Activated CD8-positive, alpha-beta memory T cell treated with anti-CD3 and anti-CD28 coated beads, Interleukin-2, amount 10 ng/mL, durations not matched to agents 7 days and 5 days (primary cell): ENCODE measurements at regions not wholly inside any gene's neighbourhood (a gene's known extent, or its start where the extent isn't known, plus 50 kb on each side); places are given as distances from the start of the nearest gene placed in this dataset.

Experiments used
- ATAC-seq: fragments of 150-1000 bp; cut with Tn5 transposase; one replicate; pipeline ENCODE4 v1.10.0; 2021; ENCODE audit warnings: moderate library complexity
- CTCF ChIA-PET: fragments of 350-600 bp; sonication (Branson Sonifier 250); formaldehyde crosslinking; loops from one replicate; lab custom pipeline; 2021; ENCODE audit warnings: antibody characterized with exemption; lab: Charles Lee
- DNase-seq: peaks from one replicate; pipeline ENCODE4 v3.0.0-alpha.2; 2020
- H3K27ac Mint-ChIP-seq: one replicate; pipeline ENCODE4 v1.8.0; 2021; ENCODE audit warnings: mild to moderate bottlenecking, mixed read lengths
- H3K27me3 Mint-ChIP-seq: one replicate; pipeline ENCODE4 v1.8.0; 2021; ENCODE audit warnings: mixed read lengths
- H3K36me3 Mint-ChIP-seq: one replicate; pipeline ENCODE4 v1.8.0; 2021; ENCODE audit warnings: mild to moderate bottlenecking, mixed read lengths
- H3K4me1 Mint-ChIP-seq: one replicate; pipeline ENCODE4 v1.8.0; 2021; ENCODE audit warnings: mixed read lengths
- H3K4me3 Mint-ChIP-seq: one replicate; pipeline ENCODE4 v1.8.0; 2021; ENCODE audit warnings: mild to moderate bottlenecking, moderate library complexity, mixed read lengths
- H3K9me3 Mint-ChIP-seq: one replicate; pipeline ENCODE4 v1.8.0; 2022; ENCODE audit warnings: low read depth, mixed read lengths

- CTCF ChIA-PET = no interaction called here
- Mint-ChIP-seq H3K9me3 (no peaks in the 10 kb centered on the region), H3K4me1 (no peaks in the 10 kb centered on the region), H3K36me3 (no peaks in the 10 kb centered on the region), H3K4me3 (no peak overlapping the region), H3K27ac (no peak overlapping the region), H3K27me3 (peaks cover 18% of the 10 kb centered on the region)
- ATAC-seq (no peak), DNase-seq (no peak)
Measured at GRCh38 chr7:25792586-25792985, 359.4 kb upstream of the NFE2L3 start.

- no peaks in the 10 kb centered on the region for H3K9me3 Mint-ChIP-seq
- H3K27me3 Mint-ChIP-seq = peaks cover 16% of the 10 kb centered on the region
- no peak for ATAC-seq
- no peak for DNase-seq
- H3K36me3 Mint-ChIP-seq = no peaks in the 10 kb centered on the region
- CTCF ChIA-PET = no interaction called here
- no peak overlapping the region for H3K27ac Mint-ChIP-seq
- no peaks in the 10 kb centered on the region for H3K4me1 Mint-ChIP-seq
- H3K4me3 Mint-ChIP-seq = no peak overlapping the region
Measured at GRCh38 chr7:25795824-25796235, 356.2 kb upstream of the NFE2L3 start.

- no peak overlapping the region for H3K4me3 Mint-ChIP-seq
- ATAC-seq = no peak
- CTCF ChIA-PET = no interaction called here
- no peak for DNase-seq
- H3K27ac Mint-ChIP-seq = no peak overlapping the region
- H3K9me3 Mint-ChIP-seq = no peaks in the 10 kb centered on the region
- H3K4me1 Mint-ChIP-seq = no peaks in the 10 kb centered on the region
- peaks cover 20% of the 10 kb centered on the region for H3K27me3 Mint-ChIP-seq
- H3K36me3 Mint-ChIP-seq = no peaks in the 10 kb centered on the region
Measured at GRCh38 chr7:25798344-25798743, 353.7 kb upstream of the NFE2L3 start.

GRCh38 chr7:25801214-25801613, 350.8 kb upstream of the NFE2L3 start:
- Mint-ChIP-seq H3K4me1 (no peaks in the 10 kb centered on the region), H3K9me3 (no peaks in the 10 kb centered on the region), H3K36me3 (no peaks in the 10 kb centered on the region), H3K4me3 (no peak overlapping the region), H3K27me3 (peaks cover 23% of the 10 kb centered on the region), H3K27ac (no peak overlapping the region)
- ATAC-seq (no peak), DNase-seq (no peak)
- CTCF ChIA-PET = interaction anchor here (0.8 kb wide), 1 partner anchor 55 kb away, joined by 3 read pairs; no protein-coding TSS in a partner anchor

GRCh38 chr7:25802057-25802456, 349.9 kb upstream of the NFE2L3 start:
- peaks cover 27% of the 10 kb centered on the region for H3K27me3 Mint-ChIP-seq
- no peak overlapping the region for H3K27ac Mint-ChIP-seq
- no peaks in the 10 kb centered on the region for H3K4me1 Mint-ChIP-seq
- DNase-seq (no peak), ATAC-seq (no peak)
- H3K36me3 Mint-ChIP-seq = no peaks in the 10 kb centered on the region
- no peaks in the 10 kb centered on the region for H3K9me3 Mint-ChIP-seq
- CTCF ChIA-PET = interaction anchor here (0.8 kb wide), 1 partner anchor 55 kb away, joined by 3 read pairs; no protein-coding TSS in a partner anchor
- no peak overlapping the region for H3K4me3 Mint-ChIP-seq

- CTCF ChIA-PET = no interaction called here
- ATAC-seq (no peak), DNase-seq (no peak)
- peaks cover 27% of the 10 kb centered on the region for H3K27me3 Mint-ChIP-seq
- H3K4me1 Mint-ChIP-seq = no peaks in the 10 kb centered on the region
- no peaks in the 10 kb centered on the region for H3K36me3 Mint-ChIP-seq
- no peak overlapping the region for H3K4me3 Mint-ChIP-seq
- H3K9me3 Mint-ChIP-seq = no peaks in the 10 kb centered on the region
- H3K27ac Mint-ChIP-seq = no peak overlapping the region
Measured at GRCh38 chr7:25802473-25802872, 349.5 kb upstream of the NFE2L3 start.

GRCh38 chr7:25803117-25803887, 348.7 kb upstream of the NFE2L3 start:
- no peak for ATAC-seq
- peaks cover 32% of the 10 kb centered on the region for H3K27me3 Mint-ChIP-seq
- no peak for DNase-seq
- no peak overlapping the region for H3K4me3 Mint-ChIP-seq
- H3K27ac Mint-ChIP-seq = no peak overlapping the region
- H3K4me1 Mint-ChIP-seq = no peaks in the 10 kb centered on the region
- CTCF ChIA-PET = no interaction called here
- H3K36me3 Mint-ChIP-seq = no peaks in the 10 kb centered on the region
- H3K9me3 Mint-ChIP-seq = no peaks in the 10 kb centered on the region

- Mint-ChIP-seq H3K27ac (no peak overlapping the region), H3K4me3 (no peak overlapping the region), H3K27me3 (peaks cover 32% of the 10 kb centered on the region), H3K36me3 (no peaks in the 10 kb centered on the region), H3K4me1 (no peaks in the 10 kb centered on the region), H3K9me3 (no peaks in the 10 kb centered on the region)
- no peak for DNase-seq
- CTCF ChIA-PET = no interaction called here
- no peak for ATAC-seq
Measured at GRCh38 chr7:25804154-25804553, 347.8 kb upstream of the NFE2L3 start.

- H3K27me3 Mint-ChIP-seq = peaks cover 38% of the 10 kb centered on the region
- ATAC-seq (no peak), DNase-seq (no peak)
- H3K36me3 Mint-ChIP-seq = no peaks in the 10 kb centered on the region
- no peak overlapping the region for H3K4me3 Mint-ChIP-seq
- CTCF ChIA-PET = no interaction called here
- no peaks in the 10 kb centered on the region for H3K4me1 Mint-ChIP-seq
- H3K27ac Mint-ChIP-seq = no peak overlapping the region
- H3K9me3 Mint-ChIP-seq = no peaks in the 10 kb centered on the region
Measured at GRCh38 chr7:25805027-25805687, 346.8 kb upstream of the NFE2L3 start.

GRCh38 chr7:25807086-25807611, 344.8 kb upstream of the NFE2L3 start:
- Mint-ChIP-seq H3K9me3 (no peaks in the 10 kb centered on the region), H3K4me1 (no peaks in the 10 kb centered on the region), H3K27me3 (peaks cover 36% of the 10 kb centered on the region), H3K36me3 (no peaks in the 10 kb centered on the region), H3K27ac (no peak overlapping the region), H3K4me3 (no peak overlapping the region)
- CTCF ChIA-PET = no interaction called here
- ATAC-seq (no peak), DNase-seq (no peak)

- CTCF ChIA-PET = no interaction called here
- Mint-ChIP-seq H3K4me3 (no peak overlapping the region), H3K36me3 (no peaks in the 10 kb centered on the region), H3K27ac (no peak overlapping the region), H3K27me3 (peaks cover 21% of the 10 kb centered on the region), H3K9me3 (no peaks in the 10 kb centered on the region), H3K4me1 (no peaks in the 10 kb centered on the region)
- DNase-seq (no peak), ATAC-seq (no peak)
Measured at GRCh38 chr7:25809441-25809840, 342.6 kb upstream of the NFE2L3 start.

GRCh38 chr7:25812086-25812850, 339.7 kb upstream of the NFE2L3 start:
- CTCF ChIA-PET = no interaction called here
- Mint-ChIP-seq H3K27me3 (peaks cover 15% of the 10 kb centered on the region), H3K4me1 (no peaks in the 10 kb centered on the region), H3K27ac (no peak overlapping the region), H3K36me3 (no peaks in the 10 kb centered on the region), H3K9me3 (no peaks in the 10 kb centered on the region), H3K4me3 (no peak overlapping the region)
- no peak for ATAC-seq
- DNase-seq = no peak

GRCh38 chr7:25813381-25813780, 338.6 kb upstream of the NFE2L3 start:
- CTCF ChIA-PET = no interaction called here
- no peak overlapping the region for H3K4me3 Mint-ChIP-seq
- peaks cover 17% of the 10 kb centered on the region for H3K27me3 Mint-ChIP-seq
- no peak for ATAC-seq
- no peaks in the 10 kb centered on the region for H3K4me1 Mint-ChIP-seq
- no peaks in the 10 kb centered on the region for H3K9me3 Mint-ChIP-seq
- no peaks in the 10 kb centered on the region for H3K36me3 Mint-ChIP-seq
- no peak for DNase-seq
- H3K27ac Mint-ChIP-seq = no peak overlapping the region
